ENCODE measurements at regions not wholly inside any gene's neighbourhood (a gene's known extent, or its start where the extent isn't known, plus 50 kb on each side); places are given as distances from the start of the nearest gene placed in this dataset.

DNA sequence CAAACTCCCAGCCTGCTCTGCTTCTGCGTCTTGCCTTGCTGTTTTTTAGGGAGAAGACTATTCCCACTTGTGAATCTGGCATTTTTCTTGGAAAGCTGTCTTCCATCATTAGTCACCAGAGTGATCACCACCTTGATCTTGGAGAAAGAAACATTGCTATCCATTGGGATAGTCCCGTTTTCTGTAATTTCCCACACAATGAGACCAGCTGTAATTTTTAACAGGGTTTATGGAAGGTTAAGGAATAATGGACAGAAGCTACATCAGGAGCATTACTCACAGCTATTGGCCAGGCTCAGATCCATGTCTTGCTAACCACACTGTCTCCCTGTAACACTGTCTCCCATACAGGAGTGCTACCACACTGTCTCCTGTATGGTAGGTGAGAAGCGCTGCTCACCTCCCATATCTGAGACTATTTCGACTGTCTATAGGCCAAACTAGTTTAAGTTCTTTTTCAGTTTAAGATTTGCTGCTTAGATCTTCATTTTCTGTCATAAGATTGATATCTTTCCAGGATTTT is 523.0 kb downstream of the SPRY1 start:
- DNase-seq (ENCODE audit: low read depth in 3 of 3, low spot score in 1 of 3) = no peak

DNA sequence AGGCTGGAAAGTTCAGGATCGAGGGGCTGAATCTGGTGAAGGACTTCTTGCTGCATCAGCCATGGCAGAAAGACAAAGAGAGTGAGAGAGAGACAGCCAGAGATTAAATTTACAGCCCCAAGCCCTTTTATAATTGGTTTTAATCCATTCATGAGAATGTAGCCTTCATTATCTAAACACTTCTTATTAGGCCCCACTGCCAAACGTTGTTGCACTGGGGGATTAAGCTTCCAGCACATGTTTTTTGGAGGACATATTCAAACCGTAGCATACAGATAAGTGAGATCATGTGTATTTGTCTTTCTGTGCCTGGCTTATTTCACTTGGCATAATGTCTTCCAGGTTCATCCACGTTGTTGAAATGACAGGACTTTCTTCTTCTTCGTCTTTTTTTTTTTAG is 524.7 kb downstream of the SPRY1 start:
- DNase-seq (ENCODE audit: low read depth in 3 of 3, low spot score in 1 of 3) = no peak

DNA sequence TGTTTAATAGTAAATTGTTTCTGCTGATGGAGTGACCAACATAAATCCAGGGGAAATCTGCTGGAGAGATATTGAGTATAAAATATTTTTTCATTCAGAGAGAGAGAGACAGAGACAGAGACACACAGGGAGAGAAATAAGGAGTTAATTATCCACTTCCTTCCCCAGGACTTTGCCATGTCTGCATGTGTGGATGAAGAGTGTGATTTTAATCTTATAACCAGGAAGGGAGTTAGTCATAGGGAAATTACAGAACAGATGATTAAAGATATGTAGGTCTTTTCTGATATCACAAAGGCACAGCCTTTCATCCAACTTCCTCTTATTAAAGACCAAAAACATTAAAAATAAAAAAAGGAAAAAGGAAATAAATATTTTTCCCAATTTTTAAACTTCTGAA is 526.3 kb downstream of the SPRY1 start:
- DNase-seq (ENCODE audit: low read depth in 3 of 3, low spot score in 1 of 3) = no peak

DNA sequence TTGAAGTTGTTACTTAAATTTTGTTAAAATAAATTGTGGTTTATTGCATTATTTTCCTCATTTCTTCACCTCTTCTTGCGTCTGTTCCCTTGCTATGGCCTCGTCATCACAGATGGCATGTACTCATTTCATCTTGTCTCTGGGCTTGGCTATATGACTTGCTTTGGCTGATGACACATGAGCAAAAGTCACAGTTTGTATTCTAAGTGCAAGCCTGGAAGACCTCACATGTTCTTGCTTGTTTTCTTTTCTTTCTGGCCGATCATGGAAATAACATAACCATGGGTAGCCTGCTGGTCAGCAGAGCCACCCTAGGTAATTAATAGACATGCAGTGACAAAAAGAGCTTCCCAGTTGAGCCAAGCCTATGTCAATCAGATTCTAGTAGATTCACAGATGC is 527.9 kb downstream of the SPRY1 start:
- no peak for DNase-seq (ENCODE audit: low read depth in 3 of 3, low spot score in 1 of 3)

DNA sequence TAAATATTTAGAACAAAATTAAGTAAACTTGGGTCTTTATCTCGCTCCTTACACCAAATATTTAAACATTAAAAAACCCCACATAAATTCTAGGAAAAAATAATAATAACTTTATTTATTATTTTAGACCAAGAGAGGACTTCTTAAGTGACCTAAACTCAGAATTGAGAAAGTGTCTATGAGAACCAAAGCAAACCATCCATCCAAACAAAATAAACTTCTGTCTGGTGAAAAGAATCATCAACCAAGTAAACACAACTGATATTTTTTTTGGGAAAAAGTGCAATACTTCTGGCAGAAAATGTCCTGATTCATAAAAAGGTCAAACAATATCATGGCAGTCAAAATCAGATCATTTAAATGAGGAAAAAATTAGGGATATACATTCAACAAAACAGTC is 533.0 kb downstream of the SPRY1 start:
- no peak for DNase-seq (ENCODE audit: low read depth in 3 of 3, low spot score in 1 of 3)

DNA sequence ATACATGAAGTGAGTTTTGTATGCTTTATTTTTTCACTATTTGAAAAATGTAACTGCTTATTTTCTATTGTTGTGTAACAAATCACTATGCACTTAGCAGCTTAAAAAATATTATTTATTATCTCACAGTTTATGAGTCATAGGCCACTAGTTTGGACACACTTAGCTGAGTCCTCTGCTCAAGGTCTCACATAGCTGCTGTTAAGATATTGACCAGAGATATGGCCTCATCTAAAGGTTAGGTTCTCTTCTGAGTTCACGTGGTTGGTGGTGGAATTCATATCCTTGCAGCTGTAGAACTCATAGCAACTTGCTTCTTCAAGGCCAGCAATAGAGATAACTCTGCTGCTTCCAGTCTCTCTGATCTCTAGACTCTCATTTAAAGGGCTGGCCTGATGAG is 534.4 kb downstream of the SPRY1 start:
- DNase-seq (ENCODE audit: low read depth in 3 of 3, low spot score in 1 of 3) = no peak

DNA sequence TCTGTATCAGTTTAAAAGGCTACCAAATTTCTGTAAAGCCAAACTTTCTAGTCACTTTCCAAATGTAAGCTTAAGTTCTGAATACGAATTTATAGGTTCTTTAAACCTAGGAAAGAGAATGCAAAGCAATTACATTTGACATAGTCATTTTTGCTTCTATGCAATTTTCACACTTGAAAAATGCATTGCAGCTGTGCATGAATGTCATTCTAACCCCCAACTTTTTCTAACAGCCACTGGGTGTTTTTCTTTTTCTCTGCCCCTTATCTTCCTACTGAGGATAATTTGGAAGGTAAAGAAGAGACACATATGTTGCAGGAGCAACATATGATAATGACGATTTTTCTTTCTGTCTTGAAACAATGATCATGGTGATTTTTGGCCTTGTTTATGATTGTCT is 537.5 kb downstream of the SPRY1 start:
- DNase-seq (ENCODE audit: low read depth in 3 of 3, low spot score in 1 of 3) = no peak

DNA sequence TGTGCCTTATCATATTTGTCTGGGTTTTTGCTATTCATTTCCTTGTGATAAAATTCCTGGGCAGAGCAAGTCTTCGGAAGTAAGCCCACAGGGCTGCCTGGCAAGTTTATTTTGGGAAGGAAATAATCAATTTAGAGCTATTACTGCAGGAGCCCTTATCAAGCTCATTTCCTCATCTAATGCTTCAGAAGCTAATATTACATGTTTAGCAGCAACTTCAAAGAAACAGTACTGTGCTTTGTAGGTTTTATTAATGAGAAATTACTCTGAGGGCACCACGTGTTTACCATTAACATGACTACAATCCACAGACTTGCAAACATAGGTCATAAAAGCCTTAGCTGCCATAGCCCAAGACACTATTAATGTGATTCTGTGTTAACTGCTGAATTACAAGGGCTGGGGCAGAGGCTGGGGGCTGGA is 540.0 kb downstream of the SPRY1 start:
- DNase-seq (ENCODE audit: low read depth in 3 of 3, low spot score in 1 of 3) = no peak

DNA sequence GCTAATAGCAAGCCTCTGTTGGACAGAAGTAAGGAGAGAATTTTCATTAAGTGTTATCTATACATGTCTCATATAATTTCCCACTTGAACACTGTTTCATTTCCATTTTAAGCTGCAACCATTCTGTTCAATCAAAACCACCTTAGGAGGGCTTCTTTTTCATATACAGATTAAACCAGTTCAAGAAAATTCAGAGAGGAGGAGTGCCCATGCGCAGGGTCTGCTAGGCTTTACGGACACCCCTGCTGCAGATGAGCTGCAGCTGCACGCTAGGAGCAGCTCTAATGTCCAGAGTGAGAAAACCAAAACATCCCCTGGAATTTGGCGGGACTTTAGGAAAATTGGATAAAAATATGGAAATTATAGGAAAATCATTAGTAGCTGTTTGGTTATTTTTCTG is 541.0 kb downstream of the SPRY1 start:
- no peak for DNase-seq (ENCODE audit: low read depth in 3 of 3, low spot score in 1 of 3)

DNA sequence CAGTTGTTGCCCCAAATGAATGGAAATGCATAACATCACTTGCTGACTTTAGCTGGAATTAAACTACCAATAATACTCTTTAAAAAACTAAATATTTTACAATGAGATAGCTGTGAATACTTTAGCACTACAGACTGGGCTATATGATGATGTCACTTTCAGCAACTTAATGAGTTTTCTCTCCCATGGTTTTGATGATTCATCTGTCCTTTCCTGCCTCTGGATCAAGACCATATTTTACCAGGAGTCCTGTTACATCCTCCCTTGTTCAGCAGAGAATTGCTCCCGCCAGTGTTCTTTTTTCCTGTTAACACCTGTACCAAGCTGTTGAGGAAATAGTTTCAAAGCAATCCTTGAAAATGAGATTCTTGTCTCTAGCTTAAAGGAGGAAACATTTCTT is 543.0 kb downstream of the SPRY1 start:
- no peak for DNase-seq (ENCODE audit: low read depth in 3 of 3, low spot score in 1 of 3)

DNA sequence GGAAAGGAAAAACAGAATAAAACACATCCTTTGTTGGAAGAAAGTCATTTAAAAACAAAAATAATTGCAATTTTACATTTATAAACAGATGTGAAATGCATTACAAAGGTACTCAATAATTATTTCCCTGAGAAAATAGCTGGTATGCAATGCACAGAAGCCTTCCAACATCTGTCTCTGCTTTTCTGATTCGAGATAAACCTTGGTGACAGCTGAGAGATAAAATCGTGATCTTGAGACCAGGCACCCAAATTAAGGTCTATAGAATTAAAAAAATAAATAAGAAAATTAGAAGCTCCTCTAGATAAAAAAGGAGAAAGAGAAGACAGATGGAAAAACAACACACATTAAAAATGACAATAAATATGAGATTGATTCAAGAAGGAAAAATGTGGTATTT is 544.0 kb downstream of the SPRY1 start:
- DNase-seq (ENCODE audit: low read depth in 3 of 3, low spot score in 1 of 3) = no peak

DNA sequence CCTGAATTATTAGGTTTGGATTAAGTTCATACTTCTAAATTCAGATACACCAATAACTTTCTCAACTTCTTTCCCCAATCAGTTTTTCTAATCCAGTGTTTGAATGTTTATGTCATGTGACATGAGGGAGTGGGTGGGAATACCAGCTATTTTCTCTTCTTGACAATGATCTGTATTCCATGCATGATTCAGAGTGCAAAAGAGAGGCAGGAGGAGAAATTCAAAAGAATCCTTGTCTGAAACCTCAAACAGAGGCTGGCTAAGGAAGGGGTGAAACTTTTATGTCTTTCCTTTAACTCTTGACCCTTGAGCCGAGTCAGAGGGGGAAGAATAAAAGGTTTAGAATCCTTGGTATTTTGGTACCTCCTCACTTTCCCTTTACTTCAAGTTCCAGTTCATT is 544.7 kb downstream of the SPRY1 start:
- DNase-seq (ENCODE audit: low read depth in 3 of 3, low spot score in 1 of 3) = no peak

DNA sequence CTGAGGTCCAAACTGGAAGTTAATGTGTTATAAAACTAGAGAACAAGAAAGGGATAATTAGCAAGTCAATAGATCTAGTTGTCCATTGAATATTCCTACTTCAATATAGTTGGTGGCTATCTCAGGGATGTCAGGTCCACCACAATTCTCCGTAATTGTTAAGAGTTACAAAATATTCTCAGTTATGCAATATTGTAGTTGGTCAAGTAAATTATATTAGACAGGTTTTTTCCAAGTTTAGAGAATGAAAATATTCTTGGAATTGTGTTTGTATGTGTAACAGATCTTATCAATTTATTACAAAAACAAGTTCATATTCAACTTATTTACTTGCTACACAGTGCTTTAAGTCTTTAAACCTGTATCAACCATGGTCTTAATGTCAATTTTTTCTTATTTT is 547.4 kb downstream of the SPRY1 start:
- DNase-seq (ENCODE audit: low read depth in 3 of 3, low spot score in 1 of 3) = no peak

DNA sequence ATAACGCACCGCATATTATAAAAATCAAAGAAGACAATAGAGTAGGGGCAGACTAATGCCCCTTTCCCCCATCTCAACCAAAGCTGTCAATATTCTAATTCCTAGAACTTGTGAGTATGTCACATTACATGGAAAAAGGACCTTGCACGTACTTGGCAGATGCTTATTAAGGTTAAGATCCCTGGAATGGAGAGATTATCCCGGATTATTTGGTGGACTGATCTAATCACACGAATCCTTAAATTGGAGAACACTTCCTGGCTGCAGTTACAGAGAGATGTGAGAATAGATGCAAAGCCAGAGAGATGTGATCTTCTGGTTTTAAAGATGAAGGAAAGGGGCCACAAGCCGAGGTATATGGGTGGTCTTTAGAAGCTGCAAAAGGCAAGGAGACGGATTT is 548.7 kb downstream of the SPRY1 start:
- no peak for DNase-seq (ENCODE audit: low read depth in 3 of 3, low spot score in 1 of 3)

DNA sequence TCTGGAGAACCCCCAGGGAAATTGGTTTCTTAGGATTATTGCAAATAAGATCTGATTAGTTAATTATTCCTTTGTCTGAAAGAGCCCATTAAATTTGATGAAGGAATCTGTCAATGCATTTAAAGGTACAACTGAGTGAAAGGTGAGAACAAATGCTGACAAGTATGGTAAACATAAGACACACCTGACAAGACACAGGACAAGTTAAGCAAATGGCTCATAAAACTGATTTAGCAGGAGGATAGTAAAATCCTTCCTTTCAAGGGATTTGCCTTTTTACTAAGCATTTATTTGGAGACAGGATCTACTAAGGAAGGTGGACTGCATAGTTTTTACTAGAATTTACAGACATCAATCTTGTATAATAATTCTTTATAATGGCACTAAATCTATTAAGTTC is 553.9 kb downstream of the SPRY1 start:
- no peak for DNase-seq (ENCODE audit: low read depth in 3 of 3, low spot score in 1 of 3)

DNA sequence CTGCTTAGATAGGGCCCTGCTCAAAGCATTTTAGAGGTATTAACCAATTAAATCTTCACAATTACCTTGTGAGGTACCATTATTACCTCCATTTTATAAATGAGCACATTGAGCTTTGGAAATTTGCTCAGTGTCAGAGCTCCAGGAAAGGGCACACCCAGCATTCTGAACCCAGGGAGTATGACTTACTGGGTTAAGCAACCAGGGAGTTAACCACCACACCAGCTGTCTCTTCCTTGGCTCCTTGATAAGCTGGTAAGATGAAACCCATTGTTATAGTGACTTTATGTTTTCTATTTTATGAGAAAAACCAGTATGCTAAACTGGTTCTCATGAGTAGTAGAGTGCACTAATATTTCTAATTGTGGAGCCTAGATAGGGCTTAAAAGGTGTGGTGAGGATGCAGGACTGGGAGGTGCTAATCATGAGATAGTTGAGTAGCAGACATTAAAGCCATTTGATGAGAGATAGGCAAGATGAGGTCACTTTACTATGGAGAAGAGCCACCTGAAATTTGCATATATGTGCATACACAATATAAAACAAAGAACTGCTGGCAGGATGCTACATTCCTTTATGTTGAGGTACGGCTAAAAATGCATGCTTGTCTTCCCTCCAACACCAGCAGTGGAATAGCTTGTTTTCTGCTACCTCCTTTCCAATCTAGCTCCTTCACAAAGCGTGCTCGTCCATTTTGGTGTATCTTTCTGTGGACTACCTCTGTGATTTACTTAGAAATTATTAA is 556.1 kb downstream of the SPRY1 start:
- no peak for DNase-seq (ENCODE audit: low read depth in 3 of 3, low spot score in 1 of 3)

DNA sequence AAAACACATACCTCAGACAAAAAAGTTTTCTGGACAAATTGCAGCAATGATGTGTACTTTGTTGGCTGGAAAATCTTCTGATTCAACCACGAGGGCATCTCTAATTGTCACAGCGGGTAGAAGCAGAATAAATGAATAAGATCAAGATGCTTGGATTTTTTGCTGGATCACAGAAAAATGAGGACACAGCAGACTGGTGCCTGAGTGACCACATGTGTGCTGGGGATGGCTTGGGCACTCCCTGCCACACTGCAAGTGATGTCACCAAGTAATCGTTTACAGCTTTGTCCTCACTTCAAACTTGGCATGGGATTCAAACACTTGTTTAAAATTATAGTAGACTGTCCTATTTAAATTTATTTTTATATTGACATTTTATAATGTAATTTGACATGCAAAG is 557.0 kb downstream of the SPRY1 start:
- no peak for DNase-seq (ENCODE audit: low read depth in 3 of 3, low spot score in 1 of 3)

DNA sequence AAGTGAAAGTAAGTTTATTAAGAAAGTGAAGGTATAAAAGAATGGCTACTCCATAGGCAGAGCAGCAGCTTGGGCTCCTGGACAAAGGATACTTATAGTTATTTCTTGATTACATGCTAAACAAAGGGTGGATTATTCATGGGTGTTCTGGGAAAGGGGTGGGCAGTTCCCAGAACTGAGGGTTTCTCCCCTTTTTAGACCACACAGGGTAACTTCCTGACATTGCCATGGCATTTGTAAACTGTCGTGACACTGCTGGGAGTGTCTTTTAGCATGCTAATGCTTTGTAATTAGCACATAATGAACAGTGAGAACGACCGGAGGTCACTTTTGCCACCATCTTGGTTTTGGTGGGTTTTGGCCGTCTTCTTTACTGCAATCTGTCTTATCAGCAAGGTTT is 557.6 kb downstream of the SPRY1 start:
- DNase-seq (ENCODE audit: low read depth in 3 of 3, low spot score in 1 of 3) = no peak

DNA sequence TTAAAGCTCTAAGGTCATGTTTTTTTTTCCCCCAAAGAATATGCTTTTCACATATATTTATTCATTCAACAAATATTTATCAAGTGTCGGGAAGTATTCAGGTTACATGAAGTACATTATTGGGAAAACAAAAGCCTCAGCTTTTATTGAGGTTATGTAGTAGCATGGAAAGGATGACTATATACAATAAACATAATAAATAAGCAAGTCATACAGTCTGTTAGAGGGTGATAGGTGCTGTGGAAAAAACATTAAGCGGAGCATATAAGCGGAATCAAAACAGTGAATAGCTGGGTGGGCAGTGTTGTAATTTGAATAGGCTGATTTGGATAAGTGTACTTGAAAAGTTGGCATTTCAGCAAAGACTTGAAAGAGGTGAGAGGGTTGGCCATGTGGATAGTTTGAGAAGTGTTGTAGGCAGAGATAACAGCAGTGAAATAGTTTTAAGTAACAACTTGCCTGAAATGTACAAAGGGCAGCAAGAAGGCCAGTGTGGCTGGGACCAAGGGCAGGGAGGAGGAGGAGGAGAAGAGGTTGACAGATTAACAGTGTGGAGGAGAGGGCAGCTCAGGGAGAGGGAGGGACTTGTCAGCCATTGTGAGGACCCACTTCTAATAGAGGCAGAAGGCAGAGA is 558.7 kb downstream of the SPRY1 start:
- DNase-seq (ENCODE audit: low read depth in 3 of 3, low spot score in 1 of 3) = no peak

DNA sequence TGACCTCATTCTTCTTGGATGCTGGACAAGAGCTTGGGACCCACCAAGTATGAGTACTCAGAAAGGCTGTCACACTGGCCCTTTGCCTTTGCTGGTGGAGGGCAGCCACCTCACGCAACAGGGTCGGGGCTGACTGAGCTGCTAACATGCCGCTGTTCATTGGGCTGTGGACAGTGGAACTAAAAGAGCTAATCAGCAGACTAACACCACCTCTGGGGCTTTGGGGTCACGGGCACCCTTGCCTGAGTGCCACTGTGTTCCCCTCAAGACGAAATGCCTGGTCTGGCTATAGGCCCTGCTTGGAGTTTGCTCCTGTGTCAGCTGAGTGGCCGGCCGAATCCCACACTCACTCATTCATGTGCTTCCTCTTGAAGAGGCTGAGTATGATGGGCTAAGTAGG is 559.6 kb downstream of the SPRY1 start:
- DNase-seq (ENCODE audit: low read depth in 3 of 3, low spot score in 1 of 3) = no peak

DNA sequence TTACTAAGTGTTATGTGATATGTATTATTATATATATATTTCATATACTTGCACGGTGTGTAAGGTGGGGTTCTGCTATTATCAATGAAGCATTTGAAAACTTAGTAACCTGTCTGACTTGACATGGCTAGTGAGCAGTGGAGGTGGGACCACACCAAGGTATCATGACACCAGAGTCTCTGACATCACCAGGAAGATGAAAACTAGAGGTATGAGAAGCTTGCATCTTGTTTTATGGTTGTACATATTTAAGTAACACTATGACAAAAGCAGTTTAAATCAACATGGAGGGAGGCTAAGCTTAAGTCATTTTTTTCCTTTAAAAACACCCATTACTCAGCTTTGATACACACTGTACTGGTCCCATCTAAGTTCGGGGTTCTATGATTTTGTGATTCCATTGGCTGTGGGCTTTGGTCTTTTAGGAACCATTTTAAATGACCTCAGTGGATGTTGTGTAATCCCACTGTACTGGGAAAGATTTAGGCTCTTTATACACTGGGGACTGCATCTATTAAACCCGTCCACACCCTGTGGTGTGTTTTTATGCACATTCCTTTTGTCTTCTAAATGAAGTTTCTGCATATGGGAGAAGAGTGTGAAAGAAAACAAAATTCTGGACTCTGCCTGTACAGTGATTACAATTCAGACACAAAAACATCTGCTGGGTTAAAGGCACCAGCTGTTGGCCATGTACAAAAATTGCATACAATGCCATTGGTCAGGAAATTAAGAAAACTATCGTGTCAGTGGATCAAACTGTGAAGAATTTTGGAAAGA is 570.6 kb downstream of the SPRY1 start:
- DNase-seq (ENCODE audit: low read depth in 3 of 3, low spot score in 1 of 3) = no peak

DNA sequence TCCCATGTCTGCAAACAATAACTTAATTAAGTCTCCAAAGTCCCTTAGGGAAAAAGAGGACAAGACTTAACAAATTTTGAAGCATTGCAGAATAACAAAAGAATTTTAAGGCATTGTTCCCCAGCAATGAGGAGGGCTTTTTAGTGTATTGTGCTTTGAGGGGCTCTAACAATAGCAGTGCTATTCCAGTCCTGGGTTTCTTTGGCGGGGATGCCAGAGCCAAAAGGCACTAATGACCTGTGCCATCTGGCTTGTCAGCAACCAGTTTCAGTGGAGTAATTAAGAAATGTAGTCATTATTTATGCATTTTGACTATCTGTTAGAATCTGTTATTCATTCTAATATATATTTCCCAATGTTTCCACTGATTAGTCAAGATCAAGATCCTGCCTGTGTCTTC is 575.4 kb downstream of the SPRY1 start:
- DNase-seq (ENCODE audit: low read depth in 3 of 3, low spot score in 1 of 3) = no peak
